Aorta (tissue), 5 donors: ENCODE measurements at regions not wholly inside any gene's neighbourhood (a gene's known extent, or its start where the extent isn't known, plus 50 kb on each side); places are given as distances from the start of the nearest gene placed in this dataset.

Experiments
- ATAC-seq: fragments of 200-7000 bp; cut with Tn5 transposase; one replicate; pipeline ENCODE4 v1.9.1; 2022; ENCODE audit warnings: moderate library complexity; ENCODE audit not compliant: low FRiP score
- DNase-seq, 2 donors: peaks; one replicate each; pipeline ENCODE4 v3.0.0-alpha.2; 2020
- H3K27ac ChIP-seq, 2 donors: one replicate each; pipeline ENCODE4 v1.5.1; 2013; ENCODE audit warnings: low read length in 2 of 2, mild to moderate bottlenecking in 2 of 2, moderate library complexity in 2 of 2, control low read depth in 1 of 2, inconsistent platforms in 1 of 2, low read depth in 1 of 2
- H3K27me3 ChIP-seq, 2 donors: one replicate each; pipeline ENCODE4 v1.6.1; 2013; ENCODE audit warnings: control low read depth in 1 of 2, low read length in 1 of 2, mild to moderate bottlenecking in 1 of 2, moderate library complexity in 1 of 2; ENCODE audit not compliant: insufficient read depth in 2 of 2, control insufficient read depth in 1 of 2
- H3K36me3 ChIP-seq, 2 donors: one replicate each; pipeline ENCODE4 v1.6.1; 2013; ENCODE audit warnings: control low read depth in 1 of 2, low read length in 1 of 2, mild to moderate bottlenecking in 1 of 2; ENCODE audit not compliant: insufficient read depth in 2 of 2, control insufficient read depth in 1 of 2
- H3K4me1 ChIP-seq, 2 donors: one replicate each; pipeline ENCODE4 v1.6.1; 2013; ENCODE audit warnings: low read length in 2 of 2, control low read depth in 1 of 2, mild to moderate bottlenecking in 1 of 2, moderate library complexity in 1 of 2; ENCODE audit not compliant: insufficient read depth in 2 of 2, control insufficient read depth in 1 of 2
- H3K4me3 ChIP-seq, 2 donors: one replicate each; pipeline ENCODE4 v1.5.1; 2013; ENCODE audit warnings: low read length in 2 of 2, control low read depth in 1 of 2, mild to moderate bottlenecking in 1 of 2
- H3K9me3 ChIP-seq: one replicate; pipeline ENCODE4 v1.6.1; 2013; ENCODE audit warnings: mild to moderate bottlenecking, low read length; ENCODE audit not compliant: control insufficient read depth
- WGBS, 2 donors: extraction: QIAGEN DNeasy Blood & Tissue Kit; methylation state at CpG; one replicate each; pipeline ENCODE4 v1.1.7; 2013; 5-methylcytosine and 5-hydroxymethylcytosine counted together
- intact Hi-C, 2 donors: fragments of 100-400 bp; cut with DNase I; formaldehyde crosslinking; loops; one replicate each; pipeline versions ENCODE4 v1.14.2 to v1.15.0; 2022
- donor health status: healthy with polysubstance abuse.
- donor health status: Bipolar disorder and iron deficiency.
- donor health status: DM: no; HTN: no; CAD: no.
- donor health status: DM: no; HTN: no; CAD: no.
- donor health status: DM: yes; HTN: yes; CAD: no.

DNA sequence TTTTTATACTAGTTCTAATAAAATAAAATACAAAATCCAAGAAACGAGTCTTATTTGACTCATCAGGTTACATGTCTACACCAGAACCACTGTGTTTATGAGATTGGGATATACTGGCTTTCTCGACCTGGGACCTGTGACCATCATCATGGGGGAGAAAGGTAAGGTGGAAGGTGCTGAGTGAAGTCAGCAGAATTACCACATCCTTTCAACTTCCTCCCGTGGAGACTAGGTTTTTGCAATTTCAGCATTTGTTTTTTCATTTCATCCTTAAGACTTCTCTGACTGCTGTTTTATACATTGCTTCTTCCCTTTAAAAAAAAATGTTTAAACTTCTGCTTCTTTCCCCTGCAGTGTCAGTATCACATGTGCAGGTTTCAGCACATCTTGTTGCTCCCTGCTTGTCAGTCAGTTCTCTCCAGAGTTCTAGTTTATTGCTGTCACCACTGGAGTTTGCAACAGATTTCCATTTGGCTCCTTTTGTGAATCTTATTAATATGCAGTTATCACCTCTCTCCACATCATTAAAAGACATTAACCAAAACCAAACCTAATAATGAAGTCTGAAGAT, 60.4 kb upstream of the HAO2 start:
- no peaks in the 10 kb centered on the region for H3K9me3 ChIP-seq
- 49 to 55% methylated on average over 3 of the region's 3 CpGs for WGBS, 2 donors
- no peaks in the 10 kb centered on the region for H3K4me1 ChIP-seq
- DNase-seq, result no peak
- H3K4me3 ChIP-seq, result no peak overlapping the region
- intact Hi-C loops, result no loop called here
- no peaks in the 10 kb centered on the region for H3K36me3 ChIP-seq
- H3K27ac ChIP-seq, result no peak overlapping the region
- no peak for ATAC-seq
- peaks cover 2 to 5% of the 10 kb centered on the region in 2 donors for H3K27me3 ChIP-seq

GRCh38 chr1:119308806-119309205, 59.8 kb upstream of the HAO2 start:
- H3K36me3 ChIP-seq, result no peaks in the 10 kb centered on the region
- H3K27ac ChIP-seq, result no peak overlapping the region
- ATAC-seq, result no peak
- H3K27me3 ChIP-seq, result peaks cover 2 to 5% of the 10 kb centered on the region in 2 donors
- DNase-seq, result no peak
- intact Hi-C loops, result no loop called here
- 90 to 92% methylated on average over 2 of the region's 2 CpGs for WGBS, 2 donors
- H3K4me1 ChIP-seq, result no peaks in the 10 kb centered on the region
- no peaks in the 10 kb centered on the region for H3K9me3 ChIP-seq
- H3K4me3 ChIP-seq, result no peak overlapping the region

GRCh38 chr1:119310301-119310700, 58.3 kb upstream of the HAO2 start:
- H3K4me3 ChIP-seq, result no peak overlapping the region
- H3K27me3 ChIP-seq, result peaks cover 2 to 5% of the 10 kb centered on the region in 2 donors
- DNase-seq (no peak), ATAC-seq (no peak)
- 28 to 29% methylated on average over 3 of the region's 3 CpGs for WGBS, 2 donors
- no peak overlapping the region for H3K27ac ChIP-seq
- intact Hi-C loops, result no loop called here
- no peaks in the 10 kb centered on the region for H3K36me3 ChIP-seq
- no peaks in the 10 kb centered on the region for H3K4me1 ChIP-seq
- H3K9me3 ChIP-seq, result no peaks in the 10 kb centered on the region

GRCh38 chr1:119312500-119312899, 56.1 kb upstream of the HAO2 start:
- Histone ChIP-seq H3K9me3 (no peaks in the 10 kb centered on the region), H3K36me3 (no peaks in the 10 kb centered on the region), H3K27ac (no peak overlapping the region), H3K4me1 (no peaks in the 10 kb centered on the region), H3K4me3 (no peak overlapping the region), H3K27me3 (peaks cover 2 to 5% of the 10 kb centered on the region in 2 donors)
- intact Hi-C loops, result no loop called here
- ATAC-seq (no peak), DNase-seq (no peak)
- WGBS, 2 donors, result 61 to 62% methylated on average over 4 of the region's 4 CpGs

GRCh38 chr1:119314001-119314796, 54.4 kb upstream of the HAO2 start:
- no peak for ATAC-seq
- Histone ChIP-seq H3K27me3 (peaks cover 2 to 5% of the 10 kb centered on the region in 2 donors), H3K36me3 (no peaks in the 10 kb centered on the region), H3K27ac (no peak overlapping the region), H3K4me1 (no peaks in the 10 kb centered on the region), H3K9me3 (no peaks in the 10 kb centered on the region), H3K4me3 (no peak overlapping the region)
- intact Hi-C loops, result no loop called here
- DNase-seq, result no peak
- WGBS, 2 donors, result 69% methylated on average over 5 of the region's 5 CpGs

DNA sequence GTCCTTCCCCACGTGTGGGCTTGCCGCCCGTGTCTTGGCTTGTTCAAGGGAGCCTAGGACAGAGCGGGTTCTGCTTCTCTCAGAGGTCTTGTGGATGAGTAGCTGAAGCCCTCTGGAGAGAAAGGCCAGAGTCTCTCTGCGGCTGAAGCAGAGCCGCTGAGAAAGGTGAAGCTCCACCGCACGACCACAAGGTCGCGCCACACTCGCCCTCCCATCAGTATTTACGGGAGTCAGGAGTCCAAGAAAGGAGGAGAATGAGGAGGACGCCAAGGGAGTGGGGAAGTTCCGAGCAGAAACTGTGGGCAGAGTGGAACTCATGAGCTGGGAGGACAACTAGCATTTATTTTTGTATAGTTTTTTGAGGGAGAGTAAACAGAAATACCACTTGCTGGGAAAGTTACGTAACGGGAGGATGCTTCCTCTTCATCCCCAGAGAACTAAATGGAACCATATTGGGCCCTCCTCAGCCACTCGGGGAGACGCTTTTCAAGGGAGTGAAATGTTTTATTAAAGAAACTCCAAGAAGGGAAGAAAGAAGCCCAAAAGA, 51.6 kb upstream of the HAO2 start:
- Histone ChIP-seq H3K27ac (no peak overlapping the region), H3K27me3 (no peaks in the 10 kb centered on the region), H3K36me3 (no peaks in the 10 kb centered on the region), H3K4me3 (no peak overlapping the region), H3K4me1 (no peaks in the 10 kb centered on the region), H3K9me3 (no peaks in the 10 kb centered on the region)
- 71 to 80% methylated on average over 18 of the region's 18 CpGs for WGBS, 2 donors
- DNase-seq, result no peak
- intact Hi-C loops, result no loop called here
- ATAC-seq, result no peak

DNA sequence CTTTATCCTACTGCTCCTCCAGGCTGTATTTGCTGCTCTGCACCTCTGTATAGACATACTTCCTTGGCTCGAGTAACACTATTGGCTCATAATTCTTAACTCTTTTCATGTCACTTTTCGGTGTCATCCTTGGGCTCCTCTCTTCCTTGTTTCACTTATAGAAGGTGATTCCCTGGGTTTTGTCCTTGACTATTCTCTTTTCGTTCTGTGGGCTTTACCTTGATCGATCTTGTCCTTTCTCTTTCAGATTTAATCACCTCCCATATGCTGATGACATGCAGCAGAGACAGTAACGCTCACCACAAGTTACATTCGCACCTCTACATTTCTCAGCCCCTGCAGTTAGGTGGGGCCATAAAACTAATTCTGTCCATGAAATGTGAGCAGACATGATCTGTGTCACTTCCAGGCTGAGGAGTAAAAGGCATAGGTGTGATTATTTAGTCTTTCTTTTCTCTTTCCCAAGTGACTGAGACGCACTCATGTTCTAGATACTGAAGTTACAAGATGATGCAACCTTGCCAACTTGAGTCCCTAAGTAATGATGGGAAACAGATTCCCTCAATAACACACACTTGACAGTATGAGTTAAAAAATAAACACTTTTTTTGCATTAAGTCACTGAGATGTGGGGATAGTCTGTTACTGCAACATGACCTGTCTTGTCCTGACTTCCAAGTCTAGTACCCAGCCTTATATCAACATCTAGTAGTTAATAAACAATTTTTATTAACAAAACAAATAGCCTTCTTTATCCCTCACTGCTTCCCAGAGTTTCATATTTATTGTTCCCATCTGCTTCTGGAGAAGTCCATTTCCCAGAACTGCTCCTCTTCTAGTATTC, 49.9 kb upstream of the HAO2 start:
- no peaks in the 10 kb centered on the region for H3K27me3 ChIP-seq
- H3K36me3 ChIP-seq, result no peaks in the 10 kb centered on the region
- WGBS, 2 donors, result 68 to 72% methylated on average over 7 of the region's 7 CpGs
- no peak overlapping the region for H3K27ac ChIP-seq
- no peaks in the 10 kb centered on the region for H3K4me1 ChIP-seq
- H3K9me3 ChIP-seq, result no peaks in the 10 kb centered on the region
- no peak overlapping the region for H3K4me3 ChIP-seq
- ATAC-seq (no peak), DNase-seq (no peak)
- intact Hi-C loops, result no loop called here
